WERI-Rb-1 (cell line): ENCODE measurements at regions not wholly inside any gene's neighbourhood (a gene's known extent, or its start where the extent isn't known, plus 50 kb on each side); places are given as distances from the start of the nearest gene placed in this dataset.

Source experiments
- DNase-seq: peaks from one replicate; pipeline ENCODE4 v3.0.0-alpha.2; 2020
- H3K27ac ChIP-seq: fragments of 250-450 bp; sonication (Bioruptor Pico); 2 replicates; pipeline ENCODE4 v1.5.1; 2020; ENCODE audit warnings: mild to moderate bottlenecking, moderate library complexity
- H3K27me3 ChIP-seq: fragments of 250-450 bp; sonication (Bioruptor Pico); 2 replicates; pipeline ENCODE4 v1.5.1; 2021; ENCODE audit warnings: mild to moderate bottlenecking, low read depth, moderate library complexity; ENCODE audit not compliant: insufficient read depth, severe bottlenecking
- H3K36me3 ChIP-seq: fragments of 250-450 bp; sonication (Bioruptor Pico); 2 replicates; pipeline ENCODE4 v1.5.1; 2020; ENCODE audit warnings: mild to moderate bottlenecking, moderate library complexity
- H3K4me3 ChIP-seq: 2 replicates; pipeline ENCODE4 v1.5.1; 2011; ENCODE audit warnings: low read depth, mild to moderate bottlenecking, control low read depth, low read length
- H3K9me3 ChIP-seq: fragments of 250-450 bp; sonication (Bioruptor Pico); 2 replicates; pipeline ENCODE4 v1.5.1; 2021; ENCODE audit warnings: mild to moderate bottlenecking, moderate library complexity; ENCODE audit not compliant: severe bottlenecking
- TF ChIP-seq, protein P1 (sequence below): IDR thresholded peaks from 2 replicates; pipeline ENCODE4 v1.5.1; 2011; ENCODE audit warnings: low read depth, mild to moderate bottlenecking, control low read depth, inconsistent platforms, low read length

DNA sequence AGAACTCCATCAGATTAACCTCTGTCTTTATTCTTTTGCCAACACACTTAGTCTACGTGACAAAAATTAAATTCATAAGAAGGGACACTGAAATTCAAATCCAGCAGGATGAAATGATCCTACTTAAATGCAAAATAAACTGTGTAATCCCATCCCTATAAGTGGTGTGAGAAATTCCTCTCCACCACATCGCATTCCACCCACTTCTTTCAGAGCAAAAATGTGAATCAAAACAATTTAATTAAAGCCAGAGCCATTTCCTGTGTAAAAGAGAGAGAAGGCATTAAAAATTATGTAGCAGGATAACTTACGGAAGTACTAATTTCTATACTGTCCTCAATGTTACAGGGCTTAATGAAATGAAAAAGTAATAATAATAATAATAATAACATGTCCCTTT, 844.3 kb downstream of the GALC start:
- no peak for DNase-seq
- no peaks in the 10 kb centered on the region for H3K9me3 ChIP-seq
- H3K36me3 ChIP-seq, result no peaks in the 10 kb centered on the region
- TF ChIP-seq, protein P1, sequence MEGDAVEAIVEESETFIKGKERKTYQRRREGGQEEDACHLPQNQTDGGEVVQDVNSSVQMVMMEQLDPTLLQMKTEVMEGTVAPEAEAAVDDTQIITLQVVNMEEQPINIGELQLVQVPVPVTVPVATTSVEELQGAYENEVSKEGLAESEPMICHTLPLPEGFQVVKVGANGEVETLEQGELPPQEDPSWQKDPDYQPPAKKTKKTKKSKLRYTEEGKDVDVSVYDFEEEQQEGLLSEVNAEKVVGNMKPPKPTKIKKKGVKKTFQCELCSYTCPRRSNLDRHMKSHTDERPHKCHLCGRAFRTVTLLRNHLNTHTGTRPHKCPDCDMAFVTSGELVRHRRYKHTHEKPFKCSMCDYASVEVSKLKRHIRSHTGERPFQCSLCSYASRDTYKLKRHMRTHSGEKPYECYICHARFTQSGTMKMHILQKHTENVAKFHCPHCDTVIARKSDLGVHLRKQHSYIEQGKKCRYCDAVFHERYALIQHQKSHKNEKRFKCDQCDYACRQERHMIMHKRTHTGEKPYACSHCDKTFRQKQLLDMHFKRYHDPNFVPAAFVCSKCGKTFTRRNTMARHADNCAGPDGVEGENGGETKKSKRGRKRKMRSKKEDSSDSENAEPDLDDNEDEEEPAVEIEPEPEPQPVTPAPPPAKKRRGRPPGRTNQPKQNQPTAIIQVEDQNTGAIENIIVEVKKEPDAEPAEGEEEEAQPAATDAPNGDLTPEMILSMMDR, result no peak
- no peak overlapping the region for H3K4me3 ChIP-seq
- H3K27me3 ChIP-seq, result no peaks in the 10 kb centered on the region
- no peak overlapping the region for H3K27ac ChIP-seq

DNA sequence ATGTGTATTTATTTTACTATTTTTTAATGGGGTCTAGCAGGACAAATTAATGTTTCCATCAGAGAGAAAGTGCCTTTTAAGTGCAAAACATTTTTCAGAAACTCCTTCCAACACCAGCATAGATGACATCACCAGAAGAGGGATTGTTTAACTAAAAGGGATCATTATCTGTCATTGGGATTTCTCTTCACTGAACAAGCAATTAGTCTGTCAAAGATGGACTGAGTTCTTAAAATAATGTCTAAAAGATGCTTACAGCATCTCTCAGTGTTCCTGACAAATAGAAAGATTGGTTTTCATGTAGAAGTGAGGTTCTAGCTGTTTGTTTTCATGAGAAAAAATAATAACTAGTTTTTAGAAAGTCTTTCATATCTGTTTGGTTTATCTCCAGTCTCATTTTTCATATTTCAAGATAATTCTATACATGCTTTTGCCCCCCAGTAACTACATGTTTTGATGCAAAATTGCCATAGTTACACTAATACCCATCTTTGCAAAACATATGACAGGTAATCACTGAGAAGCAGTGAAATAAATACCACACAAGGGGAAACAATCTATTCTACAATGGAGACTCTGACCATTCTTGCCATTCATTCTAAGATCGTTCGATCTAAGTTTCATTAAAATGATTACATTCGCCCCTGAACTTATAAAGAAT, 850.3 kb downstream of the GALC start:
- no peak overlapping the region for H3K4me3 ChIP-seq

DNA sequence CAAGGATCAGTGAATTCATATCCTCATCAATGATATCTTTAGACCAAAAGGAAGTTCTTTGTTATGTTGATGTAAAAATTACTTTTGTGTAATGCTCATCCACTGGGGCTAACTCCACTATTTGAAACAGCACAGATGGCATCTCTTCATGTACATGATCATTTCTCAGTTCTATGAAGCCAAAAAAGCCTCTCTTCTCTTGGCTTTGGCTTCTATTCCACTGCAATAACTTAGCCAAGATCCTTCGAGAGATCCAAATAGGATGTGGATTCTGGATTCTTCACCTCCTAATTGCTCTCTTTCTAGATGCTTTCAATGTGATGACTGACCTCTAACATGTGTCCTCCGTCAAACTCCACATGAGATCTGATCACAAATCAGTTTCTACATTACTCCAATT, 851.2 kb downstream of the GALC start:
- TF ChIP-seq, protein P1, result no peak
- Histone ChIP-seq H3K9me3 (no peaks in the 10 kb centered on the region), H3K4me3 (no peak overlapping the region), H3K27ac (no peak overlapping the region), H3K36me3 (no peaks in the 10 kb centered on the region), H3K27me3 (no peaks in the 10 kb centered on the region)
- no peak for DNase-seq

More for the DNA sequence above, 850.3 kb downstream of the GALC start:
- TF ChIP-seq, protein P1, result no peak
- Histone ChIP-seq H3K27me3 (no peaks in the 10 kb centered on the region), H3K27ac (no peak overlapping the region), H3K9me3 (no peaks in the 10 kb centered on the region), H3K36me3 (no peaks in the 10 kb centered on the region)
- DNase-seq, result no peak

DNA sequence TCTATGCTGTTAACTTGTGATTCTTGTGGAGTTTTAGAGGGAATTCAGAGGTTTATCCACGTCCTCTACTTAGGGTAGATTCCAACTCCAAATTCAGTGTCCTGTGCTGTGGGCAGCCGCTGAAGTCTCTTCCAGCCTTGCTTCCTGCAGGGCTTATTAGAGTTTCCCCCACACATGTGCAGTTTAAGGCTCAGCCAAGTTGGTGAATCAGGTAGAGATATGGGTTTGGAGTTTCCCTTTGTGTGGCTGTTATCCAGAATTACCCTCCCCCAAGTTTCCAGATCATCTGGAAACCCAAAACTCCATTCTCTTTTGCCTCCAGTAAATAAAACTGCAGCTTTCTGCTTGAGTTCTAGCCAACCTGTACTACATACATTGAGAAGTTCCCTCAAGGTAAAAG, 853.7 kb downstream of the GALC start:
- no peaks in the 10 kb centered on the region for H3K36me3 ChIP-seq
- no peak for DNase-seq
- TF ChIP-seq, protein P1, result no peak
- H3K27ac ChIP-seq, result no peak overlapping the region
- H3K9me3 ChIP-seq, result no peaks in the 10 kb centered on the region
- H3K4me3 ChIP-seq, result no peak overlapping the region
- no peaks in the 10 kb centered on the region for H3K27me3 ChIP-seq

DNA sequence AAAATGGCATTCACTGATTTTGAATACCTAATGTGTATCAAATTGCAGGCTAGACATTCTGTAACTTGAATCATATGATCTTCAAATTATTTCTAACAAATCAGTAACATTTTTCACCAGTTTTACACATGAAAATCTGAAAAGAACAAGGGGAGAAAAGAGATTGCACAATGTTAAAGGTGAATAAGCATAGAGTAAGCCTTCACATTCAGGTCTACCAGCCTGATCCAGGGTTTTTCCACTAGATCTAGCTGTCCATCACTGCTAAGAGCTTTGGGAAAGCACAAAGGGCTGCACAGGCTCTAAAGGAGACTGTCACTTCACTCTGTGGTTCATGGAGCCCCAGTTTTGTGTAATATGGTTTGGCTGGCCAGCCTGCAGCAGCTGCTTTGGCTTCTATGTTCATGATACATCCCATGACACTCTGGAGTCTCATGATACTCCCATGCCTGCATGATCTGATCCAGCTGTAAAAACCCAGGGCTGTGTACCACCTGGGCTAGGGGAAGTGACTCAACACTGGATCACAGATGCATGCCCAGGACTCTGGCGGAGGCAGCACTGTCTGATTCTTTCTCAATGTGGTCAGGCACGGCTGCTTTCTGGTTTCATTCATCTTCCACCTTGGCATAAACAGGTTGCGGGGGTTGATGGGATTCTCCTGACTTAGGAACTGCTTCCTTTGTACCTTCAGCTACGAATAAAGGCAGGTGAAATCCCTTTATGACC, 859.7 kb downstream of the GALC start:
- TF ChIP-seq, protein P1, result no peak
- Histone ChIP-seq H3K4me3 (no peak overlapping the region), H3K27ac (no peak overlapping the region), H3K36me3 (no peaks in the 10 kb centered on the region), H3K27me3 (no peaks in the 10 kb centered on the region), H3K9me3 (no peaks in the 10 kb centered on the region)
- no peak for DNase-seq

DNA sequence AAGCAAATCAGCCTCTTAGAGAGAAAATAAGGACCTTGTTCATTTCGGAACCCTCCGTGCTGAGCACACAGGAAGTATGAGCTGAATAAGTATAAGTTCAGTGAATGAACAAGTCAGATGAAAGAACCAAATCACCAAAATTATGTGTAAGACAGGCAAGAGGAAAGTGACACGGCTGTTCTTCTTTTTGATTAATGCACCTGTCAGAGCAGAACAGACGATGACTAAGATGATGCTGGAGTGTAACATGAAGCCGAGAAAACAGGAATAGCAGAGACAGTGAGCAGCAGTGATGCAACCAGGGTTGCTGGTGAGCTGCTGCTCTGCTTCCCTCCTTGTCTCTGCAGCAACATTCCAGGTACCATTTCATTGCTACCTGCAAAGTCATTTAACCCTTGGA, 861.1 kb downstream of the GALC start:
- Histone ChIP-seq H3K27me3 (no peaks in the 10 kb centered on the region), H3K9me3 (no peaks in the 10 kb centered on the region), H3K36me3 (no peaks in the 10 kb centered on the region), H3K27ac (no peak overlapping the region), H3K4me3 (no peak overlapping the region)
- TF ChIP-seq, protein P1, result no peak
- no peak for DNase-seq
